ENCODE measurements at regions not wholly inside any gene's neighbourhood (a gene's known extent, or its start where the extent isn't known, plus 50 kb on each side); places are given as distances from the start of the nearest gene placed in this dataset.

- TF ChIP-seq, protein P1, sequence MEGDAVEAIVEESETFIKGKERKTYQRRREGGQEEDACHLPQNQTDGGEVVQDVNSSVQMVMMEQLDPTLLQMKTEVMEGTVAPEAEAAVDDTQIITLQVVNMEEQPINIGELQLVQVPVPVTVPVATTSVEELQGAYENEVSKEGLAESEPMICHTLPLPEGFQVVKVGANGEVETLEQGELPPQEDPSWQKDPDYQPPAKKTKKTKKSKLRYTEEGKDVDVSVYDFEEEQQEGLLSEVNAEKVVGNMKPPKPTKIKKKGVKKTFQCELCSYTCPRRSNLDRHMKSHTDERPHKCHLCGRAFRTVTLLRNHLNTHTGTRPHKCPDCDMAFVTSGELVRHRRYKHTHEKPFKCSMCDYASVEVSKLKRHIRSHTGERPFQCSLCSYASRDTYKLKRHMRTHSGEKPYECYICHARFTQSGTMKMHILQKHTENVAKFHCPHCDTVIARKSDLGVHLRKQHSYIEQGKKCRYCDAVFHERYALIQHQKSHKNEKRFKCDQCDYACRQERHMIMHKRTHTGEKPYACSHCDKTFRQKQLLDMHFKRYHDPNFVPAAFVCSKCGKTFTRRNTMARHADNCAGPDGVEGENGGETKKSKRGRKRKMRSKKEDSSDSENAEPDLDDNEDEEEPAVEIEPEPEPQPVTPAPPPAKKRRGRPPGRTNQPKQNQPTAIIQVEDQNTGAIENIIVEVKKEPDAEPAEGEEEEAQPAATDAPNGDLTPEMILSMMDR (IDR thresholded peaks at IDR 0.05), result no peak
- no peak for TF ChIP-seq POLR2A (IDR thresholded peaks at IDR 0.05)
Measured at GRCh38 chr3:59163953-59164352, 114.1 kb upstream of the CFAP20DC start.
